Activated CD8-positive, alpha-beta memory T cell treated with anti-CD3 and anti-CD28 coated beads, Interleukin-2, amount 50 U/mL, for 1 hour (primary cell): ENCODE measurements at regions not wholly inside any gene's neighbourhood (a gene's known extent, or its start where the extent isn't known, plus 50 kb on each side); places are given as distances from the start of the nearest gene placed in this dataset.
"Not testable (repeated sequence)": the region's sequence is repeated elsewhere in the genome, so short reads cannot be mapped to it uniquely, and the experiment has no call there.

Experiments
- DNase-seq: peaks from one replicate; pipeline ENCODE4 v3.0.0-alpha.2; 2020; ENCODE audit errors: extremely low read depth

GRCh38 chr13:50744116-50744660 is 99.3 kb downstream of the DLEU7 start:
- DNase-seq = no peak

GRCh38 chr13:50745542-50746115 is 97.9 kb downstream of the DLEU7 start:
- no peak for DNase-seq

GRCh38 chr13:50747737-50748350 is 95.6 kb downstream of the DLEU7 start:
- DNase-seq = no peak

DNA sequence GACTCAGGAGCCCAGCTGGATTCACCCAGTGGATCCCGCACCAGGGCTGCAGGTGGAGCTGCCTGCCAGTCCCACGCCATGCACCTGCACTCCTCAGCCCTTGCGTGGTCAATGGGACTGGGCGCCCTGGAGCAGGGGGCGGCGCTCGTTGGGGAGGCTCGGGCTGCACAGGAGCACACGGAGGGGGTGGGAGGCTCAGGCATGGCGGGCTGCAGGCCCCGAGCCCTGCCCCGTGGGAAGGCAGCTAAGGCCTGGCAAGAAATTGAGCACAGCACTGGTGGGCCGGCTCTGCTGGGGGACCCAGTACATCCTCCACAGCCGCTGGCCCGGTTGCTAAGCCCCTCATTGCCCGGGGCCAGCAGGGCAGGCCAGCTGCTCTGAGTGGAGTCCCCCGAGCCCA is 90.3 kb downstream of the DLEU7 start:
- DNase-seq = not testable (repeated sequence)

- DNase-seq = not testable (repeated sequence)
These were observed 87.4 kb downstream of the DLEU7 start for GRCh38 chr13:50755862-50756685.

DNA sequence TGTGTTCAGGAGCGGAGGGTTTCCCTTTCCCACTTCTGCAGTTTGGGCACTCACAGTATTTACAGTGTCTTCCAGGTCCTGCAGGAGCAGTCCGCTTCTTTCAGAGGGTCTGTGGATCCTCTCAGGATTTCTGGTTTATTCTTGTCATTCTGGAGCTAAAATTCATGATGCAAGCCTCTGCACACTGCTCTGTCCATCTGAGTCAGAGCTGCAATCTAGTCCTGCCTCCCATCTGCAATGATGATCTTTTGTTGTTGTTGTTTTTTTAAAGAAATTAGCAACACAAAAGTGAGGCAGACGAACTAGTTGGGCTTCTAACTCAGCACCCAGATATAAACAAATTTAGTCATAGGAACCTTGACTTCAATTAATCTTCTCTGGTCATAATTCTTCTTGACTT is 86.5 kb downstream of the DLEU7 start:
- DNase-seq = no peak

- DNase-seq = no peak
These were observed 84.7 kb downstream of the DLEU7 start for GRCh38 chr13:50758796-50759195.

GRCh38 chr13:50760751-50761150 is 82.7 kb downstream of the DLEU7 start:
- DNase-seq = no peak

DNA sequence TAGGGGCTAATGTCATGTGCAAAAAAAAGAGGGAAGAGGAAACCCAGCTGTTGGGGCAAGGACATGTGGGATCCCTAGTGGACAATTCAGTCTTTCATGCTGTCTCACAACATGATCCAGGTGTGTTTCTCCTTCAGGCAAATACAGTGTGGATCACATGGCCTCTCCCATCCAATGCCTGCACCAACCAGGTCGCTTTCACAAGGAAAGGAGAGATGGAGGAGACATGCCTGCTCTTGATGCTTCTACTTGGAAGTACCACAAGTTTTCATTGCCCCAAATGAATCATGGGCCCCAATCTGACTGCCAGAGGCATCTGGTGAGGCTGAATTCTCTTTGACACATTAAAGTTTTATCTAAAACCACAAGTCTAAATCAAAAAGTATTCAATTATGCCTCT is 82.1 kb downstream of the DLEU7 start:
- DNase-seq = no peak

DNA sequence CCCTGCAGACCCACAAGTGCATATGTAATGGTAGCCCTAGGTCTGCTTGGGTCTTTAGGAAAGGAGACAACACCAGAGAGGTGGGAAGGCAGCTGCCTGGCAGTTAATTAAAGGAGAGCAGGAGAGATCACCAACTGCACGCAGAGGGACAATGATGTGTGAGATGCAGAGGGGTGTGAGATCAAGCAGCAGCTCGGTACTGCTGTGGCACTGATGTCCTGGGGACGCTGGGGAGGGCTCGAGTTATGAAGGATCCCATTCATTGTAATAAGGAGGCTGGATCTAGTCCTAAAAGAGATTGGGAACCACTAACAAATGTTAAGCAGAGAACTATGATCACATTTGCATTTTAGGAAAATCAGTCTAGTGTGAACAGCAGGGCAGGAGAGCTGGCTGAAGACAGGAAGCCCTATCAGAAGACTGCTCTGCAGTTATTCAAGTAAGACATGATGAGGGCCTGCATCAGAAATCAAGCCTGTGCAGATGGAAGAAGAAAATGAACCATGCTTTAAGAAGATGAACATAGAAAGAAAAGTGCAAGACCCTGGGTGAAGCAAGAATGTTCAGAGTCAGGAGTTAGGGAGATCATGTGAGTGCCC is 80.4 kb downstream of the DLEU7 start:
- DNase-seq = no peak

- no peak for DNase-seq
These were observed 77.5 kb downstream of the DLEU7 start for GRCh38 chr13:50766013-50766412.

- no peak for DNase-seq
These were observed 76.8 kb downstream of the DLEU7 start for GRCh38 chr13:50766695-50767094.

GRCh38 chr13:50772881-50773280 is 70.6 kb downstream of the DLEU7 start:
- DNase-seq = not testable (repeated sequence)
